Endodermal cell (in vitro differentiated cells): ENCODE measurements at regions not wholly inside any gene's neighbourhood (a gene's known extent, or its start where the extent isn't known, plus 50 kb on each side); places are given as distances from the start of the nearest gene placed in this dataset.

Experiments used
- DNase-seq: peaks from one replicate; pipeline ENCODE4 v3.0.0-alpha.2; 2017
- H3K27ac ChIP-seq: 2 replicates; pipeline ENCODE4 v1.5.1; 2013; ENCODE audit warnings: mild to moderate bottlenecking, low read depth, low read length, moderate library complexity
- H3K27me3 ChIP-seq: 2 replicates; pipeline ENCODE4 v1.6.1; 2013; ENCODE audit warnings: mild to moderate bottlenecking, low read length, moderate library complexity; ENCODE audit not compliant: insufficient read depth, control insufficient read depth, poor library complexity, severe bottlenecking
- H3K36me3 ChIP-seq: 2 replicates; pipeline ENCODE4 v1.7.0; 2013; ENCODE audit warnings: mild to moderate bottlenecking, low read length, moderate library complexity; ENCODE audit not compliant: control insufficient read depth, insufficient read depth
- H3K4me1 ChIP-seq: one replicate; pipeline ENCODE4 v1.7.0; 2013; ENCODE audit warnings: low read length; ENCODE audit not compliant: control insufficient read depth, insufficient read depth
- H3K4me3 ChIP-seq: 2 replicates; pipeline ENCODE4 v1.5.1; 2013; ENCODE audit warnings: mild to moderate bottlenecking, low read length, moderate library complexity
- H3K9ac ChIP-seq: 2 replicates; pipeline ENCODE4 v1.6.1; 2013; ENCODE audit warnings: mild to moderate bottlenecking, low read length, moderate library complexity; ENCODE audit not compliant: poor library complexity, severe bottlenecking; ENCODE audit errors: extremely low read depth
- H3K9me3 ChIP-seq: 2 replicates; pipeline ENCODE4 v1.6.1; 2013; ENCODE audit warnings: mild to moderate bottlenecking, low read length, moderate library complexity; ENCODE audit not compliant: control insufficient read depth
- H3K27ac Mint-ChIP-seq: 2 replicates; pipeline ENCODE4 v1.8.0; 2020; ENCODE audit warnings: mixed read lengths
- H3K27me3 Mint-ChIP-seq: 2 replicates; pipeline ENCODE4 v1.8.0; 2021; ENCODE audit warnings: mild to moderate bottlenecking, mixed read lengths; ENCODE audit not compliant: insufficient read depth
- H3K36me3 Mint-ChIP-seq: 2 replicates; pipeline ENCODE4 v1.8.0; 2020; ENCODE audit warnings: low read depth, mixed read lengths
- H3K4me1 Mint-ChIP-seq: 2 replicates; pipeline ENCODE4 v1.8.0; 2020; ENCODE audit warnings: mixed read lengths
- H3K4me3 Mint-ChIP-seq: 2 replicates; pipeline ENCODE4 v1.8.0; 2020; ENCODE audit warnings: mild to moderate bottlenecking, moderate library complexity, mixed read lengths
- H3K9me3 Mint-ChIP-seq: 2 replicates; pipeline ENCODE4 v1.8.0; 2020; ENCODE audit warnings: mild to moderate bottlenecking, mixed read lengths
- CTCF ChIP-seq: fragments of 200-600 bp; sonication (generic); conservative IDR thresholded peaks from 2 replicates; pipeline ENCODE4 v1.5.0; 2021; ENCODE audit warnings: antibody characterized with exemption, mild to moderate bottlenecking
- WGBS, 2 experiments: methylation state at CpG; one replicate each; pipeline versions ENCODE4 v1.1.5 to v1.1.7; 2013; ENCODE audit warnings: missing lambda C conversion rate in 2 of 2, mixed read lengths in 1 of 2; ENCODE audit not compliant: insufficient coverage in 1 of 2, insufficient read length in 1 of 2; 5-methylcytosine and 5-hydroxymethylcytosine counted together

- TF ChIP-seq CTCF, result no peak
- H3K4me3 ChIP-seq, result no peak overlapping the region
- DNase-seq, result no peak
- no peaks in the 10 kb centered on the region for H3K9me3 ChIP-seq
- no peak overlapping the region for H3K4me3 Mint-ChIP-seq
- no peaks in the 10 kb centered on the region for H3K27me3 Mint-ChIP-seq
- no peaks in the 10 kb centered on the region for H3K36me3 ChIP-seq
- no peaks in the 10 kb centered on the region for H3K36me3 Mint-ChIP-seq
- H3K27ac Mint-ChIP-seq, result no peak overlapping the region
- no peaks in the 10 kb centered on the region for H3K4me1 ChIP-seq
- H3K4me1 Mint-ChIP-seq, result no peaks in the 10 kb centered on the region
- 100% methylated on average over 1 of the region's 1 CpG; no CpG with 5 or more reads in 1 of the 2 experiments for WGBS, 2 experiments
- no peak overlapping the region for H3K27ac ChIP-seq
- no peak overlapping the region for H3K9ac ChIP-seq
- H3K9me3 Mint-ChIP-seq, result no peaks in the 10 kb centered on the region
- no peaks in the 10 kb centered on the region for H3K27me3 ChIP-seq
Measured at GRCh38 chr12:72777806-72778205, 505.6 kb downstream of the TRHDE start.

GRCh38 chr12:72790273-72790672 is 518.1 kb downstream of the TRHDE start:
- H3K27me3 ChIP-seq, result no peaks in the 10 kb centered on the region
- Mint-ChIP-seq H3K36me3 (no peaks in the 10 kb centered on the region), H3K4me1 (no peaks in the 10 kb centered on the region), H3K27me3 (no peaks in the 10 kb centered on the region), H3K27ac (no peak overlapping the region), H3K4me3 (no peak overlapping the region), H3K9me3 (peaks cover 10% of the 10 kb centered on the region)
- H3K36me3 ChIP-seq, result no peaks in the 10 kb centered on the region
- WGBS, 2 experiments, result 90% methylated on average over 1 of the region's 1 CpG; no CpG with 5 or more reads in 1 of the 2 experiments
- peaks cover 10% of the 10 kb centered on the region for H3K9me3 ChIP-seq
- TF ChIP-seq CTCF, result no peak
- no peak overlapping the region for H3K4me3 ChIP-seq
- no peak for DNase-seq
- no peak overlapping the region for H3K27ac ChIP-seq
- no peak overlapping the region for H3K9ac ChIP-seq
- no peaks in the 10 kb centered on the region for H3K4me1 ChIP-seq

- Histone ChIP-seq H3K4me1 (no peaks in the 10 kb centered on the region), H3K27me3 (no peaks in the 10 kb centered on the region), H3K9me3 (peaks cover 10% of the 10 kb centered on the region), H3K27ac (no peak overlapping the region), H3K36me3 (no peaks in the 10 kb centered on the region), H3K4me3 (no peak overlapping the region), H3K9ac (no peak overlapping the region)
- no peak for TF ChIP-seq CTCF
- WGBS, 2 experiments, result 83 to 100% methylated on average over 2 to 3 of the region's 3 CpGs
- no peaks in the 10 kb centered on the region for H3K27me3 Mint-ChIP-seq
- no peak for DNase-seq
- no peak overlapping the region for H3K27ac Mint-ChIP-seq
- H3K36me3 Mint-ChIP-seq, result no peaks in the 10 kb centered on the region
- no peak overlapping the region for H3K4me3 Mint-ChIP-seq
- H3K9me3 Mint-ChIP-seq, result peaks cover 29% of the 10 kb centered on the region
- no peaks in the 10 kb centered on the region for H3K4me1 Mint-ChIP-seq
Measured at GRCh38 chr12:72792889-72793288, 520.7 kb downstream of the TRHDE start.
